GM18907 (cell line): ENCODE measurements at regions not wholly inside any gene's neighbourhood (a gene's known extent, or its start where the extent isn't known, plus 50 kb on each side); places are given as distances from the start of the nearest gene placed in this dataset.

Source experiments
- ATAC-seq: cut with Tn5 transposase; IDR thresholded peaks from one replicate; pipeline ENCODE4 v1.9.1; 2021; ENCODE audit warnings: mild to moderate bottlenecking, moderate library complexity; ENCODE audit not compliant: unreplicated experiment

DNA sequence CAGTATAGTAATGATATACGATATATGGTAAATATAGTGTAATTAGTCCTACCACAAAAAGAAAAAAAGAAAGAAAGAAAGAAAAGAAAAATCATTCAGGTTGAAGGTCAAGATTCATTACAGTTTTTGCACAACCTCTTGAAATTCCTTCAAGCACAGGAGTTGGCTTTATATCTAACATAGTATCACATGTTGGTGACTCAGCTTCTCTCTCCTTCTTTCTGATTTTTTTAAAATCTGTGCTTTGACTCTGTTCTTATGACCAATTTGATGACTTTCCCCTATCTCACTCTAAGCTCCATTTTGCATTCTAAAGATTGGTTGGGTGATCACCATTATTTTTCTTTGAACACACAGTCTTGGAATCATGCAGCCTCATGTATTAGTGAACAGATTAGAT is 148.2 kb upstream of the COL11A1 start:
- no peak for ATAC-seq

DNA sequence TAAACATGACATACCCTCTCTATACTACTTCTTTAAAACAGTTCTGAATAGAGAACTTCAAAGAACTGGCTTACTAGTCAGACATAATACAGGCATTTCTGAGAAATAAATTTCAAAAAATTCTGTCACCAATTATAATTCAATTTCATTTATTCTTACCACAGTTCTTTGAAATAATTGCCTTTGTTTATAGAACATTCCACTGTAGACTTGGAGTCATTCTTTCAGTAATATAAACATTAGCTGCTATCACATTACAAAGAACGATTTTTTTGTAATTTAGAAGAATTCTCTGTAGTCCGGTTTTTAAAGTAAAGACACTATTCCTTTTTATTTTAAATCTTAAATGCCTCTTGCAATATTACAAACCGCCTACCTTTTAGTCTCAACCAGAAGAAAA is 146.4 kb upstream of the COL11A1 start:
- no peak for ATAC-seq

DNA sequence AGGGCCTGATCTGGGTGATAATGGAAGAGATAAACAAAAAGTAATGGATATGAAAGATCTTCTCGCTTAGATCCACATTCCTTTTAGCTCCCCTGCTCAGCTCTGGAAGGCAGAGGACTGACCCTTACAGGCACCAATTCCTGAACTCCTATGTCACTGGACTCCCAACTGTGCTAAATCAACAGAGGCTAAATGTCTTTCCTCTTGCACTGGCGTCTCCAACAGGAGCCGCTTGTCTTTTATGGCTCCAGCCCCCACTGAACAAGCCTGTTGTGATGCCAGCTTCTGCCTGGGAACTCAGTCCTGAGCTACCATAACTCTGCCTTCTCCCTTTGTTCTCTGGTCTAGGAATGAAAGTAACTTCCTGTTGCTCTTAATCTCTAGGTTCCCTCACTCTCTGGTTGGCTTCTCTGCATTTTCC is 142.1 kb upstream of the COL11A1 start:
- no peak for ATAC-seq

DNA sequence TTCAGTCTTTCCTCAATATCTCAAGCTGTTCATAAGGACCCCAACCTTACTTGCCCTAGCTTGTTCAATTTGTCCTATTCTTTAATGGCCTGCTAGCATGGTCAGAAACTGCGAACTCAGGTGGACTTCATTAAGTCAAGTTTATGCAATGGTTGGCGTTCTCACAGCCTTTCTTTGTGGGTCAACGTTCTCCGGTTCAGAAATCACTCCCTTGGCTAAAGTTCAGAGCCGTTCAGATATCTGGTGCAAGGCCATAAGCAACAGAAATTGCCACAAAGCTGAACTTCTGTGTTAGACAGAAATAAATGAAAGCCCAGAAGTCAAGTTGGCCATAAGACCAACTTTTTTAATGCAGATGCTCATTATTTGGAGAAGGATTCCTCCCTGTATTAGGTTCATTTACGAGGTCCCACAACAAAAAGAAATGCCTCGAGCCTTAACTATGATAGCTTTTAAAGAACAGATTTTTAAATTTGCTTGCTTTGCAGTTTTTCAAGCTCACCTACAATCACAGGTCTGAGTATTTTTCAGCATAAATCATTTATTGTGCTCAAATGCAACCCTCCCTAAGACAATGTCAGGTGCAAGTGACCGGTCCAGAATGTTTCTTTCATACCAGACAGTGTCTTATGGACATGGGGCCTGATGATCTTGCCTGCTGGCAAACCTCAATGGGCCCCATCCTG is 140.2 kb upstream of the COL11A1 start:
- no peak for ATAC-seq

- no peak for ATAC-seq
Observed at GRCh38 chr1:103247517-103247916, 139.2 kb upstream of the COL11A1 start.

DNA sequence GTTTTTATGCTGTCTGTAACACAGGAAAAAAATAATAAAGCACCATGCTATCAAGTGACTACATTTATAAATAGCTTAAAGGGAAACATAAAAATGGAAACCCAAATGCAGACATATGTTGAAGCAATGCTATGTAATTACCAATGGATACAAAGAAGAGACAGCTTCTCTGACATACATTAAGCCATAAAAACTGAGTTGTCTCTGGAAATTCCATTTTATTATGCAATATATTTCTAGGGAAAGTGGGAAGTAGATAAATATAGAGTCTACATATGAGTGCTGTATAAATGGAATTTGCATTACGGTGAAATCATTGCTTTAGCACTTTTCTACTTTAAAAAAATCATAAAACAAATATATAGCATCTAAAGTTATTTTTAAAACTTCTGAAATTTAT is 135.2 kb upstream of the COL11A1 start:
- ATAC-seq: no peak

- no peak for ATAC-seq
Observed at GRCh38 chr1:103239034-103239433, 130.7 kb upstream of the COL11A1 start.

GRCh38 chr1:103230061-103230460 is 121.7 kb upstream of the COL11A1 start:
- no peak for ATAC-seq

- no peak for ATAC-seq
Observed at GRCh38 chr1:103220631-103221041, 112.3 kb upstream of the COL11A1 start.

- no peak for ATAC-seq
Observed at GRCh38 chr1:103218821-103219220, 110.5 kb upstream of the COL11A1 start.

DNA sequence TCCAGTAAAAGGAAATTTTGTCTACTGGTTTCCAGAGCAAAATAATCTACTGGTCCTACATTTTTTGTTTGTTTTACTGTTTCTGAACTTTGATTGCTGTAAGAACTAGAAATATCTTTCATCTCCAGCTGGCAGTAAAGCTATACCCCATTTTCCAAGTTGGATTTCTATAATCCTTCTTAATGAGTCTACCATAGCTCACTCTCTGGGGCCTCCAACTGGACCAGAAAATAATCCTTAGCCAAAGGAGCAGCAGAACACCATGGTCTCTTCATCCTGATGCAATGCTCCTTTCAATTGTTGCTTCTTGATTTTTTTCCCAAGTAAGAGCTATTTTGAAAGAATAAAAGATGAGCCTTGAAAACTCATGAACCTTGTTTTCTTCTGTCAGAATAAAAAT is 110.0 kb upstream of the COL11A1 start:
- ATAC-seq: no peak

- no peak for ATAC-seq
Observed at GRCh38 chr1:103211073-103211472, 102.8 kb upstream of the COL11A1 start.

GRCh38 chr1:103208844-103209243 is 100.5 kb upstream of the COL11A1 start:
- ATAC-seq: no peak

DNA sequence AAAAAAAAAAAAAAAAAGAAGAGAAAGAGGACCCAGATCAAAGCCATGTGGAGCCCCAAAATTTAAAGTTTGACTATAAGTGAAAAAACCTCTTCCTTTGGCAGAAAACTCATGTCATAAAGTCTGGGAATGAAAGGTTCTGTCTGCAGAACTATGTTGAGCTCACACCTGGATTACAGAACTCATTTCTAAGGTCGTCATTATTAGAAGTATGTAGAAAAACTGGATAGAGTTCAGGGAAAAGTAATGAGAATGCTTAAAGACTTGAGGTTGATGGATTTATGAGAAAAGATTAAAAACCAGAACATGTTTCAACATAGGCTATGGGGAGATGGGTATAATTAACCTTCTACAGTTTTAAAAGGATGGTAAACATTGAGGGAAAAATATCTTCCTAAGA is 90.7 kb upstream of the COL11A1 start:
- ATAC-seq: no peak

DNA sequence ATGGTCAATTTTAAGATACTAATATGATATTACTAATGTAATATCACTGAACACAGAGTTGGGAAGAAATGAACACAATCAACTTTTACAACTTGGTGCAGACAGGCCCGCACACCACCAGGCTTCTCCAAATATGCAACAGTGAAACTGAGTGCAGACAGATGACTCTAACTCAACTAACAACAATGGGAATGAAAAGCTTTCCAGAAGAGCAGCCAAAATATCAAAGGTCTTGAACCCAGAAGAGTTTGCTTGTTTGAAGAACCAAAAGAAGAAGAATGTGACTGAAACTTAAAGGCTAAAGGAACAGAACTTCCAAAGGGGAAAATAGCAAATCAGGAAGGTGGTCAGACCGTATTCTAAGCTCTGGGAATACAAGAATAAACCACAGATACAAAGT is 89.8 kb upstream of the COL11A1 start:
- ATAC-seq: no peak

GRCh38 chr1:103197216-103197615 is 88.9 kb upstream of the COL11A1 start:
- no peak for ATAC-seq

GRCh38 chr1:103194984-103195383 is 86.7 kb upstream of the COL11A1 start:
- no peak for ATAC-seq

- no peak for ATAC-seq
Observed at GRCh38 chr1:103194060-103194459, 85.7 kb upstream of the COL11A1 start.

GRCh38 chr1:103191327-103191726 is 83.0 kb upstream of the COL11A1 start:
- ATAC-seq: no peak

DNA sequence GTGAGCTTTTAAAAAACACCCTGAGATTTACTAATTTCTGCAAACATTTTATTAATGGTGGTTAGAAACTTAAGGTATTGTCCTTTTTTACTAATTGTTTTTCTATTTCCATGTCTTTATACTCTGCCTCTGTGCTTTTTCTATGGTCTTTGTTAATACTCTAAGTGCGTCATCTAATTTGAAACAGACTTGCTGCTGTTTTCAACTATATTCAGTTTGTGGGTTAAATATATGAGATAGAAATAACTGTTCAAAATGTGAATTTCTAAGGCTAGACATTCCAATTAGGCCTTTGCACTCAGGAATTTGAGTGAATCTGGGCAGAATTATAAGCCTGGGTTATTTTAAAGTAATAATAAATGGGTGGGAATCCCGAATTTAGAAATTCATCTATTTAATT is 82.4 kb upstream of the COL11A1 start:
- ATAC-seq: no peak

DNA sequence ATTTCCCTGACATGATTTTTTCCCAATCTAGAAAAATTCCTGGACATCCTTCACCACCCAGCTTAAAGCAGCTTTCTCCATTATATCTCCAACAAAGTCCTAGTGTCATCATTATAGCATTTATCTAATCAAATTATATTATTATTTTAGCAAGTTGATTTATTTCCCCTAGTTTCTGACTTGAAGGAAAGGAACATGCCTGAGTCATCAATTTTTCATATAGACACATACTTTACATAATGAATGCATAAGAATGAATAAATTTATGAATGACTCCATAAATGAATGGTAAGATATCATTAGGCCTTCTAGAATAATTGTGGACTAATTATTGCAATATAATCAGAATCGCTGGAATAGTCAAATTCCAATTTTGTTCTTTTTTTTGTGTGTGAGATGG is 79.4 kb upstream of the COL11A1 start:
- no peak for ATAC-seq

- no peak for ATAC-seq
Observed at GRCh38 chr1:103180660-103181059, 72.3 kb upstream of the COL11A1 start.

- ATAC-seq: no peak
Observed at GRCh38 chr1:103177108-103177775, 68.9 kb upstream of the COL11A1 start.
